ENCODE measurements at regions not wholly inside any gene's neighbourhood (a gene's known extent, or its start where the extent isn't known, plus 50 kb on each side); places are given as distances from the start of the nearest gene placed in this dataset.

DNA sequence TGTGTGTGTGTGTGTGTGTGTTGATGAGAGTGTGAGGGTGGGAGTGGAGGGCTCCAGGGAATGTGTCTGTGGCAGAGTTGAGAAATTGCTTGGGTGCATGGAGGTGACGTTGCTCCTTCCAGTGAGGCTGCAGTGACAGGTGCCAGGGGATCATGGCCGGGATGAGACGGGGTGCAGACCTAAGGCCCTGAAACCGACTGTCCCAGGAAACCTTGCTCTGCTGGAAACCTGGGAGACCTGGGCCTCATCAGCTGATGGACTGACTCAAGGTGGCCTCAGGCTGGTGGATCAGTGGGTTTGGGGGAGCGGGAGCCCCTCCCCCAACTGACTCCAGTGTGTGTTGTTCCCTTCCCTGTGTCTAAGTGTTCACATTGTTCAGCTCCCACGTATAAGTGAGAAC lies 56.6 kb downstream of the INHBB start:
- Mint-ChIP-seq H3K27me3 (ENCODE audit: insufficient read depth, low read depth, poor library complexity) (peaks cover 15% of the 10 kb centered on the region), H3K4me3 (no peak overlapping the region), H3K9me3 (no peaks in the 10 kb centered on the region), H3K4me1 (peaks cover 2% of the 10 kb centered on the region; the same call in 2 of the 3 replicates), H3K36me3 (ENCODE audit: low read depth) (no peaks in the 10 kb centered on the region), H3K27ac (no peak overlapping the region)
- no peak overlapping the region for H3K4me2 ChIP-seq
- ATAC-seq (no peak), DNase-seq (ENCODE audit: low spot score) (no peak)
- no peaks in the 10 kb centered on the region for H3K9me2 ChIP-seq (ENCODE audit: insufficient read depth)
- TF ChIP-seq ZNF331 (CRISPR knock-in tag; IDR thresholded peaks at IDR 0.05; ENCODE audit: low read depth), result no peak
- no peak for TF ChIP-seq NANOG (IDR thresholded peaks at IDR 0.05; ENCODE audit: borderline replicate concordance)
- no peak for TF ChIP-seq EZH2 (IDR thresholded peaks at IDR 0.05; ENCODE audit: low read depth, unreplicated experiment)
- no peak for TF ChIP-seq CREB1 (CRISPR knock-in tag; IDR thresholded peaks at IDR 0.05; ENCODE audit: low read depth)
- no peak for TF ChIP-seq POLR2AphosphoS5 (IDR thresholded peaks at IDR 0.05; ENCODE audit: low read depth)
- TF ChIP-seq JUNB (IDR thresholded peaks at IDR 0.05; ENCODE audit: unreplicated experiment), result no peak
- no peak for TF ChIP-seq STAT1 (IDR thresholded peaks at IDR 0.05; ENCODE audit: unreplicated experiment)
- TF ChIP-seq EZH2phosphoT487 (IDR thresholded peaks at IDR 0.05; ENCODE audit: unreplicated experiment), result no peak
- H4K20me1 ChIP-seq (replicated peaks; ENCODE audit: insufficient read depth), result no peaks in the 10 kb centered on the region
- no peaks in the 10 kb centered on the region for H3F3A ChIP-seq (replicated peaks; ENCODE audit: low read depth)
- H3K4me1 ChIP-seq (ENCODE audit: insufficient read depth), result no peaks in the 10 kb centered on the region
- no peaks in the 10 kb centered on the region for H3K79me2 ChIP-seq (replicated peaks; ENCODE audit: insufficient read depth)
- no peak overlapping the region for H3K27ac ChIP-seq (ENCODE audit: low read depth)
- H3K4me3 ChIP-seq, result no peak overlapping the region
- no peaks in the 10 kb centered on the region for H3K27me3 ChIP-seq (ENCODE audit: insufficient read depth)
- no peaks in the 10 kb centered on the region for H3K36me3 ChIP-seq (ENCODE audit: insufficient read depth)
- H2AFZ ChIP-seq, result no peak overlapping the region

DNA sequence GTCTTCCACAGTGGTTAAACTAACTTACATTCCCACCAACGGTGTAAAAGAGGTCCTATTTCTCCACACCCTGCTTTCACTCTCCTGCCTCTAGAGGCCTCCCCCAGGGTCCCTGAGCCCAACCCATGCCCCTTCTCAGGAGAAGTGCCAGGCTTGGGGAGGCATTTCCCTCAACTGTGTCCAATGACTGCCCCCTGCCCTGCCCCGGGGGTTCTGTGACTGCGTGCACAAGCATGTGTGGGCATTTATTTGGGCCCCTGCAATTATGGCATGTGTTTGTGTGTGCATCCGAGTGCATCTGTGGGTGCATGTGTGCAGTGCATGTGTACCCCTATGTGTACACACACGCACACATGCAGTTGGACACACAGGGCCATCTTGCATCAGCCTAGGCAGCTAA lies 57.3 kb downstream of the INHBB start:
- H3K4me1 Mint-ChIP-seq, result peaks cover 2% of the 10 kb centered on the region; the same call in 1 of the 3 replicates
- DNase-seq (ENCODE audit: low spot score), result no peak
- peaks cover 15% of the 10 kb centered on the region for H3K27me3 Mint-ChIP-seq (ENCODE audit: insufficient read depth, low read depth, poor library complexity)
- Histone ChIP-seq H3K36me3 (ENCODE audit: insufficient read depth) (no peaks in the 10 kb centered on the region), H3K4me1 (ENCODE audit: insufficient read depth) (no peaks in the 10 kb centered on the region), H3K27ac (ENCODE audit: low read depth) (no peak overlapping the region), H3K4me2 (no peak overlapping the region), H2AFZ (no peak overlapping the region), H3K9me2 (ENCODE audit: insufficient read depth) (no peaks in the 10 kb centered on the region), H3K4me3 (no peak overlapping the region), H4K20me1 (replicated peaks; ENCODE audit: insufficient read depth) (no peaks in the 10 kb centered on the region), H3K79me2 (replicated peaks; ENCODE audit: insufficient read depth) (no peaks in the 10 kb centered on the region), H3F3A (replicated peaks; ENCODE audit: low read depth) (no peaks in the 10 kb centered on the region), H3K27me3 (ENCODE audit: insufficient read depth) (no peaks in the 10 kb centered on the region)
- H3K9me3 Mint-ChIP-seq, result no peaks in the 10 kb centered on the region
- H3K4me3 Mint-ChIP-seq, result no peak overlapping the region
- H3K27ac Mint-ChIP-seq, result no peak overlapping the region
- ATAC-seq, result no peak
- TF ChIP-seq, protein P1, sequence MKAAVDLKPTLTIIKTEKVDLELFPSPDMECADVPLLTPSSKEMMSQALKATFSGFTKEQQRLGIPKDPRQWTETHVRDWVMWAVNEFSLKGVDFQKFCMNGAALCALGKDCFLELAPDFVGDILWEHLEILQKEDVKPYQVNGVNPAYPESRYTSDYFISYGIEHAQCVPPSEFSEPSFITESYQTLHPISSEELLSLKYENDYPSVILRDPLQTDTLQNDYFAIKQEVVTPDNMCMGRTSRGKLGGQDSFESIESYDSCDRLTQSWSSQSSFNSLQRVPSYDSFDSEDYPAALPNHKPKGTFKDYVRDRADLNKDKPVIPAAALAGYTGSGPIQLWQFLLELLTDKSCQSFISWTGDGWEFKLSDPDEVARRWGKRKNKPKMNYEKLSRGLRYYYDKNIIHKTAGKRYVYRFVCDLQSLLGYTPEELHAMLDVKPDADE (IDR thresholded peaks at IDR 0.05), result no peak
- TF ChIP-seq CREB1 (CRISPR knock-in tag; IDR thresholded peaks at IDR 0.05; ENCODE audit: low read depth), result no peak
- H3K36me3 Mint-ChIP-seq (ENCODE audit: low read depth), result no peaks in the 10 kb centered on the region

GRCh38 chr2:120403676-120404075 lies 57.7 kb downstream of the INHBB start:
- Histone ChIP-seq H3K9me2 (ENCODE audit: insufficient read depth) (no peaks in the 10 kb centered on the region), H3K36me3 (ENCODE audit: insufficient read depth) (no peaks in the 10 kb centered on the region), H3K4me2 (no peak overlapping the region), H3K4me3 (no peak overlapping the region), H3K27me3 (ENCODE audit: insufficient read depth) (no peaks in the 10 kb centered on the region), H3F3A (replicated peaks; ENCODE audit: low read depth) (no peaks in the 10 kb centered on the region), H3K4me1 (ENCODE audit: insufficient read depth) (no peaks in the 10 kb centered on the region), H2AFZ (no peak overlapping the region), H3K79me2 (replicated peaks; ENCODE audit: insufficient read depth) (no peaks in the 10 kb centered on the region), H4K20me1 (replicated peaks; ENCODE audit: insufficient read depth) (no peaks in the 10 kb centered on the region), H3K27ac (ENCODE audit: low read depth) (no peak overlapping the region)
- Mint-ChIP-seq H3K4me1 (no peaks in the 10 kb centered on the region; the same call in 2 of the 3 replicates), H3K27me3 (ENCODE audit: insufficient read depth, low read depth, poor library complexity) (peaks cover 12% of the 10 kb centered on the region), H3K4me3 (no peak overlapping the region), H3K36me3 (ENCODE audit: low read depth) (no peaks in the 10 kb centered on the region), H3K27ac (no peak overlapping the region), H3K9me3 (no peaks in the 10 kb centered on the region)
- ATAC-seq, result no peak
- no peak for DNase-seq (ENCODE audit: low spot score)
- TF ChIP-seq ZNF331 (CRISPR knock-in tag; IDR thresholded peaks at IDR 0.05; ENCODE audit: low read depth) (no peak), CTCF (conservative IDR thresholded peaks at IDR 0.05; ENCODE audit: low read depth in 2 of 2) (no peak), REST (IDR thresholded peaks at IDR 0.05; ENCODE audit: unreplicated experiment) (no peak), EZH2 (IDR thresholded peaks at IDR 0.05; ENCODE audit: low read depth, unreplicated experiment) (no peak)
